SH-SY5Y (cell line): ENCODE measurements at regions not wholly inside any gene's neighbourhood (a gene's known extent, or its start where the extent isn't known, plus 50 kb on each side); places are given as distances from the start of the nearest gene placed in this dataset.

ENCODE experiments used
- GATA2 ChIP-seq: IDR thresholded peaks from 2 replicates; pipeline ENCODE4 v1.6.1; 2011; ENCODE audit warnings: mild to moderate bottlenecking, low read depth, low read length
- GATA3 ChIP-seq: IDR thresholded peaks from 2 replicates; pipeline ENCODE4 v1.6.1; 2011; ENCODE audit warnings: low read depth, mild to moderate bottlenecking, low read length, moderate library complexity

- TF ChIP-seq GATA3 = no peak
- TF ChIP-seq GATA2 = no peak
Observed at GRCh38 chr4:101418466-101418865, 71.1 kb upstream of the PPP3CA start.
